GM20431 (cell line): ENCODE measurements at regions not wholly inside any gene's neighbourhood (a gene's known extent, or its start where the extent isn't known, plus 50 kb on each side); places are given as distances from the start of the nearest gene placed in this dataset.

Source experiments
- in situ Hi-C: fragments of 300-500 bp; cut with MseI, MboI; formaldehyde crosslinking; loops from one replicate; pipeline ENCODE4 v1.15.0; 2020; ENCODE audit warnings: low sequenced_read_pairs; ENCODE audit not compliant: unreplicated experiment

DNA sequence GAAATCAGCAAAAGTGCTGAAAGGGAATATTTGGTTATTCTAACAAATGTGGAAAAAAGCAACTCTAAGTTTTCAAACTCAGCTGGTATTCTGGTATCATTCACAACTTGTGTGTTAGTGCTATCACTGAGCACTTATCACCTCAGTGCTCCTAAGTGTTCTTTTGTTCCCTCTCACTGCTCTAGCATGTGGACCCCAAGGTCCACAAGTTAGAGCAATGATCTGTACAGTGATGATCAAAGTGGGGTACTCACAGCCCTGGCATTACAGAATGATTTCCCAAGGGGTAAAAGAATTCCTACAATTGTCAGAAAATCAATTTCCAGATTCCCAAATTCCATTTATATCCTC, 575.0 kb downstream of the DIAPH3 start:
- in situ Hi-C loops = no loop called here

GRCh38 chr13:59601993-59602392, 561.7 kb downstream of the DIAPH3 start:
- in situ Hi-C loops = no loop called here

- in situ Hi-C loops = no loop called here
Observed at GRCh38 chr13:59603646-59604045, 560.1 kb downstream of the DIAPH3 start.

DNA sequence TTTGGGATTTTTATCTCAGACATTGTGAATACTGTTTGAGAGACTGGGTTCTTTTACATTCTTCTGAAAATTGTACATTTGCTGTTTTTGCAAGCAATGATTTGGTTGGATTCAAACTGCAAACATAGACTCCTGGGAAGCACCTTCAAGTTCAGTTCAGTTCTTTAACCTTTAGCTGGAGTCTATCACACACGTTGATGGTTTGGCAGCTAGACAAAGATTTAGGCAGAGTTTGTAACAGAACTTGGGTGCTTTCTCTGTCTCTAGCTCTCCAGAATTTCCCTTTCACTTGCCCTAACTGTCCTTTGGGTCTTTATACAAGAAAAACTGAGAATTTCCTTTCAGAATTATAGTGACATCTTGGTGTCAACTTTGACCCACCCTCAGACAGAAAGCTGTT, 556.6 kb downstream of the DIAPH3 start:
- in situ Hi-C loops = no loop called here

- in situ Hi-C loops = no loop called here
Observed at GRCh38 chr13:59607780-59608233, 555.9 kb downstream of the DIAPH3 start.

- in situ Hi-C loops = no loop called here
Observed at GRCh38 chr13:59609421-59609820, 554.3 kb downstream of the DIAPH3 start.
